IPS-11a (cell line): ENCODE measurements at regions not wholly inside any gene's neighbourhood (a gene's known extent, or its start where the extent isn't known, plus 50 kb on each side); places are given as distances from the start of the nearest gene placed in this dataset.
"Not testable (repeated sequence)": the region's sequence is repeated elsewhere in the genome, so short reads cannot be mapped to it uniquely, and the experiment has no call there.

Source experiments
- H3K4me3 ChIP-seq: one replicate; pipeline ENCODE4 v1.5.1; 2013; ENCODE audit warnings: low read depth, low read length, control low read depth

DNA sequence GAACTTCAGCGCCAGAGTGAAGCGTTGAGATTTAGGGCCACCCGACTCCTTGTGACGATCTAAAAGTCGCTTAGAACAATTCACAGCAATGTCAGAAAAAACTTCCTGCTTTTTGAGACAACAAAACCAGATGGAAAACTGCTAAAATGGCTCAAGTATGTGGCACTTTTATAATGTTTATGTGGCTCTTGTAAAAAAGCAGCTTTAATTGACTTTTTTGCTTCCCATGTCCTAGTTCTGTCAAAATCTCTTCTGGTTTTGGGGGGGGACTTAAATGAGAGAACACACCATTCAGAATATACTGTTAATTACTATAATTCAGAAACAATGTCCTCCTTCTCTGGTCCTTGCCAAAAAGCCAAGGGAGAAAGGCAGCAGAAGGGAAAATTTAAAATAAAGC lies 154.7 kb upstream of the LSM14A start:
- H3K4me3 ChIP-seq = no peak overlapping the region

- no peak overlapping the region for H3K4me3 ChIP-seq
Observed at GRCh38 chr19:34018546-34018945, 153.8 kb upstream of the LSM14A start.

DNA sequence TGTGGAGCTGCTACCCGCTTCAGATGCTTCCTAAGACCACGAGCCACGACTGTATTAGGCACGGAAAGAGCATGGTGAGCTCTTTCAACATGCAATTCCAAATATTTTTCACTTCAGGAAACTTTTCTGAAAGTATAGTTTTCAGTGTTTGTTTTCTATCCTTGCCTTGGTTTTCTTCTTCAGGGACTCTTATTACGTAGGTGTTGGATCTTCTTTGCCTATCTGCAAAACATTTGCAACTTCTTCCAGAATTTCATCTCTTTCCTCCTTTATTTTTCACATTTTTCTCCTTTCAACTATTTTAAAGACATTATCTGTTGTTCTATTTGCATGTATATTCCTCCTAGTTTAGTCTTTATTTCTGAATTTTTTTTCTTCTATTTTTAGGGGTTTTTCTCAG lies 148.9 kb upstream of the LSM14A start:
- H3K4me3 ChIP-seq = no peak overlapping the region

DNA sequence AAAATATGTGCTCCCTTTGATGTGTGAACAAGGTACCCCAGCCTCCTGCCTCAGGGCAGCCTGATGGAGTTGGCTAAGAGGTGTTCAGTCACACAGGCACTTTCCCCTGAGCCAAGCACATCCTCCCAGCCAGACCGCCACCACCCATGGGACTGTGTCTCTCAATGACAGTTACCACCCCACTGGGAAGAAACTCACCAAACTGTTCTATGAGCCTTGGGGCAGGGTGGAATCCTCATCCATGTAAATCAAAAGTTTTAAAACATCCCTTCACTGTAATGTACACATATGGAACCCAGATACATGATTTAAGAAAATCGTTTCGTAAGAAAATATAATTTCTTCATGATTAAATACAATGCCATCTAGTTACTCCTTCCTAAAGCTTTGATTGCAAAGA lies 138.4 kb upstream of the LSM14A start:
- H3K4me3 ChIP-seq = no peak overlapping the region

DNA sequence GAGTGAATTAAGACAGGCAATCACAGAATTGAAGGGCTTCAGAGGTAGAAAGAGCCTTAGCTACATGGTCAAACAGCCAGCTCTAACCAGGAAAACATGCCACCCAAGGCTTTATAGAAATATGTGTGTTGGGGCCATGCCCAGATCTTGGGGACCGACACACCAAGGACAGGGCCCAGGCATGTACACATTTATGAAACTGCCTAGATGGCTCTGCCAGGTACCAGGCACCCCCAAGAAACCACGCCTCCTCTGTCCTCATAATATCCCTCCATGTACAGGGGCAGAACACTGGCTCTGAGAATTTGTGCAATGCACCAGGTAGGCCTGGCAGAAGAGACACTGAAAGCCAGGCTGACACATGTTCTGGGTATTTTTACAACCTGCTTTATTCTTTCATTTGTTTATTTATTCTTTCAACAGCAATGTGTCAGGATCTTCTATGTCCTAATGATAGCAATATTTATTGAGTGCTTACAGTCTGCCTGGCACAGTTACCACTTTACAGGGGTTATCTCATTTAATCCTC lies 137.9 kb upstream of the LSM14A start:
- no peak overlapping the region for H3K4me3 ChIP-seq

DNA sequence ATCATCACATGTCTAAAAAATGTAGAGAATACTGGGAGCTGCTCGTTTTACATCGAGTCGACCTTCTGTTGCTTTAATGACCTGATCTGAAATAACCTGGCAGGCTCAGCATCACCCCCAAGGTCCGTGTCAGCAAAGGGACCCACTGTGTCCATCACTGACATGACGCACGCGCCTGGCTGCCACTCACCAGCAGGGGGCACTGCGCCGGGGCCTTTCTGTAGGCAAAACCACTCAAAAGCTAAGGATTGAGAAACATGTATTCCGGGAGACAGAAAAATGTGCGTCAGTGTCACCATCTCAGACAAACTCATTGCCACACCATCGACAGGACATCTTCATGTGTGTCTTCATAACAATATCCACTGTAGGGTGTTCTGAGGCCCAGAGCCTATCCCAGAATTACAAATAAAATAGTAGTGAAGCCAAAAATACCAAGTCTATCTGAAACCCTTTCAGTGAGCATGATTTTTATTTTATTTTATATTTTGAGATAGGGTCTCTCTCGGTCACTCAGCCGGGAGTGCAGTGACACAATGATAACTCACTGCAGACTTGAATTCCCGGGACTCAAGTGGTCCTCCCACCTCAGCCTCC lies 130.3 kb upstream of the LSM14A start:
- H3K4me3 ChIP-seq = no peak overlapping the region

DNA sequence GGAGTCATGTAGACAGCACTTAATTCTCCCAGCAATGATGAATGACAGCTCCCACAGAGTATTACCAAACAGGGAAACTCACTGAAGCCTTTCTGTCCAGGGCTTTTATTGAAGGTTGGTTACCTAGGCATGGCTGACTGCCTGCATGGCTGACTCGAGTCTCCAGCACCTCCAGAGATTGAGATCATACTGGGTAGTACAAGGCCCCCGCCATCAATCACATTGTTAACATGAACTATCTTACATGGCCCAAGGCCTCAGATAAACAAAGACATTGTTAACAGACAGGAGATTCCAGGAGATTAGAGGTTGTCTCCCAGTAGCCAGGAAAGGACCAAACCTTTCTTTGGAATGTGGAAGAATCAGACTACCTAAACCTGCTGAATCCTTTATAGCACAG lies 128.3 kb upstream of the LSM14A start:
- H3K4me3 ChIP-seq = no peak overlapping the region

DNA sequence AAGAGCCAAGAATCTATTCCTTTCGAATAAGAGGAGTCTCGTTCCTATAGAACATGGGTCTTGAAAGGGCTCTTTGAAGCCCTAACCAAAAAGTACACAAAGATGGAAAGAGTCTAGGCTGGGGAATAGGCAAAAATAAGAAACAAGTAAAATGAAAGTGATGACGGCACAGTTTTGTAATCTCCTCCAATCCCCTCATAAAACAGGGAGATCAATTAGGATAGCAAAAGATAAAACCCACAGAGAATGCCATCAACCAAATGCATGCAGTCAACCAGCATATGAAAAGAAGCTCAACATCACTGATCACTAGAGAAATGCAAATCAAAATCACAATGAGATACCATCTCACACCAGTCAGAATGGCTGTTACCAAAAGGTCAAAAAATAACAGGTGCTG lies 122.4 kb upstream of the LSM14A start:
- no peak overlapping the region for H3K4me3 ChIP-seq

- H3K4me3 ChIP-seq = not testable (repeated sequence)
Observed at GRCh38 chr19:34050430-34050829, 121.9 kb upstream of the LSM14A start.

DNA sequence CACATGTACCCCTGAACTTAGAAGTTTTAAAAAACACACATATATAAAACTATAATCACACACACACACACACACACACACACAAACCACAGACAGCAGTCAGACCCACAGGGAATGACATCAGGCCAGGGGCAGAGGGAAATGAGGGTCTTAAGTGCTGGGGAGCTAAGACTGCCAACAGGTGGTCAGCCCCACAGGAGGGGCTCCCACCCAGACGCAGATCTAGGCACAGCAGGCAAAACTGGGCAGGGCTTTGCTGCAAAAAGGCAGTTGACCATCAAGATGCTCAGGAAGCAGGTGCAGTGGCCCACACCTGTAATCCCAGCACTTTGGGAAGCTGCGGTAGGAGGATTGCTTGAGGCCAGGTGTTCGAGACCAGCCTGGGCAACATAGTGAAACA lies 121.0 kb upstream of the LSM14A start:
- H3K4me3 ChIP-seq = no peak overlapping the region

- no peak overlapping the region for H3K4me3 ChIP-seq
Observed at GRCh38 chr19:34057155-34057554, 115.1 kb upstream of the LSM14A start.

DNA sequence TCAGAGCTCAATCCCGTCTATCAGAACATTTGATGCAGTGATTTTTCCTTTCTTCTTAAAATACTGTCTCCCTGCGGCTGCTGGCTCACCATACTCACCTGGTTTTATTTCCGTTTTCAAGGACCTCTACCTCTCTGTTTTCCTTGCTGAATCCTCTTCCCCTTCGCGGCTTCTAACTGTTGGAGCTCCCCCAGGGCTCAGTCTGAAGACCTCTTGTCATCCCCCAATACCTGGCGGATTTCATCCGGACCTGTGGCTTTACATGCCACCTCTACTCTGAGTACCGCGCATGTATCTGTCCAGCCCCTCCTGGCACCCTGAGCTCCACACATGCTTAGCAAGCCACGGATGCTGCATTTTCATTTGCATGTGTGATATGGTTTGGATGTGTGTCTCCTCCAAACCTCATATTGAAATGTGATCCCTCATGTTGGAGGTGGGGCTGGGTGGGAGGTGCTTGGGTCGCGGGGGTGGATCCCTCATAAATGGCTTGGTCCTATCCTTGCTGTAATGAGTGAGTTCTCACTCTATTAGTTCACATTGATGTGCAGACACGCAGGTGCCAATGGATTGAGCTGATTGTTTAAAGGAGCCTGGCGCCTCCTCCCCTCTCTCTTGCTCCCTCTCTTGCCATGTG lies 106.2 kb upstream of the LSM14A start:
- H3K4me3 ChIP-seq = no peak overlapping the region

GRCh38 chr19:34067861-34068271 lies 104.4 kb upstream of the LSM14A start:
- no peak overlapping the region for H3K4me3 ChIP-seq

DNA sequence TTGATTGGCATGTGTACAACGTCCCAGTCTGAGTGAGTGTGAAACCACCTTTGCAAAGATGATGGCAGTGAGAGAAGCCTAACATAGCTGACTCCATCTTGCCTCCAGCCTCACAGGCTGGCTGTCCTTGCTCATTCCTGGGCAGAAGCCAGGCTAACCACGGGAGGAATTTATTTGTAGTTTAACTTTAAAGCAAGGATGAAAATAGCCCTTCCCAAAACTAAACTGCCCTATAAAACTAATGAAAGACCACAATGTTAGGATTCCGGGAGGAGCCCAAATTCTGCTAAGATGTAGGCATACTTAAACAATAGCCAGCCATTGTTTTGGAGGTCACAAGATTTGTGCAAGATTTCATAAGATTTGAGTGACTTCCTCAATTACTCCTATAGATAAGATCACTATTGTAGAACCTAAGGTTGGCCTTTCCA lies 96.6 kb upstream of the LSM14A start:
- no peak overlapping the region for H3K4me3 ChIP-seq

- H3K4me3 ChIP-seq = no peak overlapping the region
Observed at GRCh38 chr19:34082289-34083077, 89.8 kb upstream of the LSM14A start.

GRCh38 chr19:34084396-34085145 lies 87.7 kb upstream of the LSM14A start:
- H3K4me3 ChIP-seq = no peak overlapping the region

DNA sequence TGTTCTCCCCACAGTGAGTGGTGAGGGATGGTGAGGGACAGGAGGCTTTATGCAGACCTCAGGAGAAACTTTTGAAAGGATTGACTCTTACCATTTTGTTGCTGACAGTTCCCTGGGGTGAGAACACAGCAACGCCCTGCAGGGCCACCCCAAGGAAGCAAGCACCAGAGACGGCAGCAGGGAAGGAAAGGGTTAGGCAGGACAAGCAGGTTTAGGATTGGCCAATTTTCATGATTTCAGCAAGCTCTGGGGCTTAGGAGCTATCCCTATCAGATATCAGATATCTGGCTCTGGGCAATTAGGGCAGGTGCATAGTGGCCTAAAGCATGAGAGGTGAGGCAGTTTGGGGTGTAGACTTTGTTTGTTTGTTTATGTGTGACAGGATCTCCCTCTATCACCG lies 87.0 kb upstream of the LSM14A start:
- no peak overlapping the region for H3K4me3 ChIP-seq

- no peak overlapping the region for H3K4me3 ChIP-seq
Observed at GRCh38 chr19:34088292-34088691, 84.0 kb upstream of the LSM14A start.

- H3K4me3 ChIP-seq = no peak overlapping the region
Observed at GRCh38 chr19:34089566-34089965, 82.7 kb upstream of the LSM14A start.

- H3K4me3 ChIP-seq = no peak overlapping the region
Observed at GRCh38 chr19:34094960-34095359, 77.3 kb upstream of the LSM14A start.

GRCh38 chr19:34095411-34095810 lies 76.9 kb upstream of the LSM14A start:
- not testable (repeated sequence) for H3K4me3 ChIP-seq
